B cell (primary cell): ENCODE measurements at regions not wholly inside any gene's neighbourhood (a gene's known extent, or its start where the extent isn't known, plus 50 kb on each side); places are given as distances from the start of the nearest gene placed in this dataset.

Experiments used
- EZH2 ChIP-seq: IDR thresholded peaks from 2 replicates; pipeline ENCODE4 v1.6.1; 2012; ENCODE audit warnings: borderline replicate concordance, low read depth, mild to moderate bottlenecking, moderate library complexity, low read length; ENCODE audit not compliant: insufficient read depth, poor library complexity, severe bottlenecking
- TF ChIP-seq, protein P1 (sequence below): fragments of 200-600 bp; IDR thresholded peaks from one replicate; pipeline ENCODE4 v1.8.0; 2022; ENCODE audit warnings: antibody characterized with exemption, mild to moderate bottlenecking

DNA sequence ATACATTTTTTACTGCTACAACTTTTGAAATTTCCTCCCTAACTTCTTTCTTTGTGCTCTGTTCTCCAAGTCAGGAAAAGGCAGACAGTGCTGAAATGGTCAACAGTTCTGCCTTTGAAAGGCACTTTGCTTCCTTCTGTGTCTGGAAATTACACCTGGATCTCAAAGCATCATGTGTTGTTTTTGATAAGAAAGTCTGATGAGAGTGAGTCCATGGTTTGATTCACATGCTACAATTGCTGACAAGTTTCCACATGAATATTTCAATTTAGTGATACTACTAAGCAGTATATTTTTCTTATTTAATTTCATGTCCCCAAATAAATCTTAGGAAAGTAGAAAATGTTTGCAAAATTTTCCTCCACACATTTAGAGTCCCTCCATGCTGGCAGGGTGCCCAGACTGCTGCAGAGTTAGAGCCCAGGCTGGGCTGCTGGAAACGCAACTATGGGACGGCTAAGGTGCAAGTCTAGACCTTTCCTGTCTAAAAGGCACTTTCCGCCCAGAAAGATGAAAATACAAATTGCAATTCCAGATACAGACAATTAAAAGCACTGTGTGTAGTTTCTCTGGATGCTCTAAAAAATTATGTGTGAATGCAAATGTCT lies 96.6 kb upstream of the RUNX1 start:
- TF ChIP-seq, protein P1, sequence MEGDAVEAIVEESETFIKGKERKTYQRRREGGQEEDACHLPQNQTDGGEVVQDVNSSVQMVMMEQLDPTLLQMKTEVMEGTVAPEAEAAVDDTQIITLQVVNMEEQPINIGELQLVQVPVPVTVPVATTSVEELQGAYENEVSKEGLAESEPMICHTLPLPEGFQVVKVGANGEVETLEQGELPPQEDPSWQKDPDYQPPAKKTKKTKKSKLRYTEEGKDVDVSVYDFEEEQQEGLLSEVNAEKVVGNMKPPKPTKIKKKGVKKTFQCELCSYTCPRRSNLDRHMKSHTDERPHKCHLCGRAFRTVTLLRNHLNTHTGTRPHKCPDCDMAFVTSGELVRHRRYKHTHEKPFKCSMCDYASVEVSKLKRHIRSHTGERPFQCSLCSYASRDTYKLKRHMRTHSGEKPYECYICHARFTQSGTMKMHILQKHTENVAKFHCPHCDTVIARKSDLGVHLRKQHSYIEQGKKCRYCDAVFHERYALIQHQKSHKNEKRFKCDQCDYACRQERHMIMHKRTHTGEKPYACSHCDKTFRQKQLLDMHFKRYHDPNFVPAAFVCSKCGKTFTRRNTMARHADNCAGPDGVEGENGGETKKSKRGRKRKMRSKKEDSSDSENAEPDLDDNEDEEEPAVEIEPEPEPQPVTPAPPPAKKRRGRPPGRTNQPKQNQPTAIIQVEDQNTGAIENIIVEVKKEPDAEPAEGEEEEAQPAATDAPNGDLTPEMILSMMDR, result no peak
- TF ChIP-seq EZH2, result no peak
